ENCODE measurements at regions not wholly inside any gene's neighbourhood (a gene's known extent, or its start where the extent isn't known, plus 50 kb on each side); places are given as distances from the start of the nearest gene placed in this dataset.

DNA sequence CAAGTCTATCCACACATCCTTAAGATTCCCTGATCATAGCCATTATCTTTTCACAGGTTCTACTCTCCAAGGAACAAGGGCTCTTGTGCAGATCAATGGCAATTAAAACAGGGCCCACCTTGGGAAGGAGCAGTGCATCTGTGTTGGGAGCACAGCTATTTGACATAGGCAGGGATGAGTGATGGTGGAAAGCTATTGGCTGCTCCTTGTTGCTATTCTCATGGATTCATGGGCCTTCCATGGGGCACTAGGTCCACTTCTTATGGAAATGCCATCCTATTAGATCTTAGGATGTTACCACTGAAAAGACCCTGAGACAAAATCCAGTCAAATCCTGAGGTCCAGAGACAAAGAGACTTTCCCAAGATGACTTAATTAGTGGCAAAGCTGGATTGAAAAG lies 148.6 kb upstream of the MTNR1B start:
- Histone ChIP-seq H3K36me3 (no peaks in the 10 kb centered on the region), H3K4me3 (ENCODE audit: low read depth, low read length) (no peak overlapping the region), H3K27me3 (no peaks in the 10 kb centered on the region), H3K9me3 (no peaks in the 10 kb centered on the region), H3K4me1 (no peaks in the 10 kb centered on the region)
- DNase-seq, result no peak
- no peak for TF ChIP-seq CTCF (IDR thresholded peaks at IDR 0.05; ENCODE audit: low read depth, low read length)

- Histone ChIP-seq H3K4me3 (ENCODE audit: low read depth, low read length) (no peak overlapping the region), H3K27me3 (no peaks in the 10 kb centered on the region), H3K36me3 (no peaks in the 10 kb centered on the region), H3K4me1 (no peaks in the 10 kb centered on the region), H3K9me3 (no peaks in the 10 kb centered on the region)
- TF ChIP-seq CTCF (IDR thresholded peaks at IDR 0.05; ENCODE audit: low read depth, low read length), result no peak
- DNase-seq, result no peak
Measured at GRCh38 chr11:92822410-92822809, 147.0 kb upstream of the MTNR1B start.

DNA sequence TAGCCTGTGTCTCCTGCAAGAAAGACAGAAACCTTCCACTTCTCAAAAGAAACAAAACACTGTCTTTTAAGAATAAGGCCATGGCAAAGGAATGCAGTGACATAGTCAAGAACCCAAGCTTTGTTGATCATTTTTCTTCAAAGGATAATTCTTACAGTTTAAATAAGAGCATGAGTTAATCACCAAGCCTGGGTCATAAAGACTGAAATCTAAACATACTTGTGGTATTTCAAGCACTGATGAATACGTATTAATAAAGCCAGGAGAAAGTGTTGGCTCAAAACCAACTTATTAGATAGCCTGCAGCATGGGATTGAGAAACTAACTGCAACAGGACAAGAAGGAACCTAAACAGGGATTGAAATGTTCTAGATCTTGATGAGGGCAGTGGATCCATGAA lies 143.3 kb upstream of the MTNR1B start:
- H3K9me3 ChIP-seq, result no peaks in the 10 kb centered on the region
- H3K27me3 ChIP-seq, result no peaks in the 10 kb centered on the region
- H3K36me3 ChIP-seq, result no peaks in the 10 kb centered on the region
- no peak overlapping the region for H3K4me3 ChIP-seq (ENCODE audit: low read depth, low read length)
- no peak for DNase-seq
- peaks cover 10% of the 10 kb centered on the region for H3K4me1 ChIP-seq
- no peak for TF ChIP-seq CTCF (IDR thresholded peaks at IDR 0.05; ENCODE audit: low read depth, low read length)

DNA sequence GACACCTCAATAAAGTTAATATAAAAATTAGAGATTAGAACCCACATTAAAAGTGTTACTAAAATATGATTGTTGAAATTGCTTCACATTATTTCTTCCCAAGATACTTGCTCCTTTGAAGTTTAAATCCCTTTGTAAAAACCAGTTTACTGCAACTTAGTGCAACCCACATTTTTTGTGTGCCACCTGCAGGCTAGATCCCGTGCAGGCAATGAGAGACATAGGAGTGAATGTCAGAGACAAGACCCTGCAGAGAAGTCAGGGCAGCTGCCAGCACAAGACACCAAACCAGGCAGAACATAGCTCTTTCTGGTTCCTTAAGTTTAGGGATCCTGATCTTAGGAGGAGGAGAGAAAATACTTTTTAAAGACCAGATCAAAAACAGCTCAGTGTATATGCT lies 142.8 kb upstream of the MTNR1B start:
- Histone ChIP-seq H3K36me3 (no peaks in the 10 kb centered on the region), H3K4me1 (peaks cover 10% of the 10 kb centered on the region), H3K9me3 (no peaks in the 10 kb centered on the region), H3K27me3 (no peaks in the 10 kb centered on the region), H3K4me3 (ENCODE audit: low read depth, low read length) (no peak overlapping the region)
- no peak for TF ChIP-seq CTCF (IDR thresholded peaks at IDR 0.05; ENCODE audit: low read depth, low read length)
- DNase-seq, result no peak

GRCh38 chr11:92827132-92827531 lies 142.3 kb upstream of the MTNR1B start:
- TF ChIP-seq CTCF (IDR thresholded peaks at IDR 0.05; ENCODE audit: low read depth, low read length), result no peak
- Histone ChIP-seq H3K9me3 (no peaks in the 10 kb centered on the region), H3K4me3 (ENCODE audit: low read depth, low read length) (no peak overlapping the region), H3K36me3 (no peaks in the 10 kb centered on the region), H3K4me1 (peaks cover 10% of the 10 kb centered on the region), H3K27me3 (no peaks in the 10 kb centered on the region)
- DNase-seq, result no peak

DNA sequence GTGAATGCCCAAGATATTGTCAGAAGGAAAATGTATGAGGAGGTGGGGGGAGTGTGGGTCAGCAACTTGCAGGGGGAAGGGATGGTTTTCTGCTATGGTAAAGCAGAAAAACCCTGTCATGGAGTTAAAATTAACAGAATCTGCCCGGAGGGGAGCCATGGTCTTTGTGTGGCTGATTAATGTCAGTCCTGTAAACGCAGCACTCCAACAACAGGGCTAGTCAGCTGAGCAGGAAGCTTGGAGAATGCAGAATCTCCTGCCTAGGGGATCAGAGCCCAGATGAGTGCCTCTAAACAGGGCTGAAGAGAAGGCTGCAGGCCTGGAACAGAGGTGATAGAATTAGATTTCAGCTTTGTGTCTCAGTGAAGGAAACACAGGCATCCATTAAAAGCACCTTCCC lies 140.9 kb upstream of the MTNR1B start:
- Histone ChIP-seq H3K27me3 (no peaks in the 10 kb centered on the region), H3K9me3 (no peaks in the 10 kb centered on the region), H3K4me3 (ENCODE audit: low read depth, low read length) (no peak overlapping the region), H3K36me3 (no peaks in the 10 kb centered on the region), H3K4me1 (peaks cover 10% of the 10 kb centered on the region)
- TF ChIP-seq CTCF (IDR thresholded peaks at IDR 0.05; ENCODE audit: low read depth, low read length), result no peak
- DNase-seq, result peak; percentile 72
